Panc1 (cell line): ENCODE measurements at regions not wholly inside any gene's neighbourhood (a gene's known extent, or its start where the extent isn't known, plus 50 kb on each side); places are given as distances from the start of the nearest gene placed in this dataset.

Source experiments
- ATAC-seq: fragments of 200-7000 bp; cut with Tn5 transposase; 2 replicates; pipeline ENCODE4 v1.9.1; 2020; ENCODE audit warnings: mild to moderate bottlenecking, moderate library complexity
- BruUV-seq: library from RNA; stranded (reverse); fragments of 400-500 nt; replicated peaks from 2 replicates; lab custom pipeline; 2021; lab: Mats Ljungman, UMichigan
- CTCF ChIA-PET: fragments of 300-600 bp; sonication (Branson Sonifier 250); formaldehyde crosslinking; loops from one replicate; lab custom pipeline; 2022; ENCODE audit warnings: antibody characterized with exemption; lab: Charles Lee
- POLR2A ChIA-PET: fragments of 300-600 bp; sonication (Branson Sonifier 250); formaldehyde crosslinking; loops from one replicate; lab custom pipeline; 2022; ENCODE audit warnings: antibody characterized with exemption; lab: Charles Lee
- DNase-seq: peaks from one replicate; pipeline ENCODE4 v3.0.0-alpha.2; 2010; ENCODE audit warnings: low read depth, low spot score
- H3K27ac ChIP-seq: 2 replicates; pipeline ENCODE4 v1.5.1; 2011; ENCODE audit warnings: mild to moderate bottlenecking, low read length, inconsistent platforms
- H3K27me3 ChIP-seq: fragments of 200-500 bp; sonication (Bioruptor generic); 2 replicates; pipeline ENCODE4 v1.6.0; 2014; ENCODE audit warnings: low read length, inconsistent platforms; ENCODE audit not compliant: control insufficient read depth, insufficient read depth
- H3K36me3 ChIP-seq: fragments of 200-500 bp; sonication (Bioruptor generic); 2 replicates; pipeline ENCODE4 v1.5.1; 2014; ENCODE audit warnings: inconsistent platforms, mild to moderate bottlenecking, low read length, moderate library complexity; ENCODE audit not compliant: control insufficient read depth, insufficient read depth
- H3K4me1 ChIP-seq: 2 replicates; pipeline ENCODE4 v1.5.1; 2011; ENCODE audit warnings: inconsistent platforms, mild to moderate bottlenecking, low read length, moderate library complexity; ENCODE audit not compliant: control insufficient read depth, insufficient read depth
- H3K4me3 ChIP-seq, 2 experiments: 2 replicates each; pipeline ENCODE4 v1.5.1; 2011 to 2012; ENCODE audit warnings: low read depth in 2 of 2, low read length in 2 of 2, mild to moderate bottlenecking in 2 of 2, inconsistent platforms in 1 of 2, moderate library complexity in 1 of 2
- H3K9me3 ChIP-seq: fragments of 200-500 bp; sonication (Bioruptor generic); 2 replicates; pipeline ENCODE4 v1.5.1; 2014; ENCODE audit warnings: low read depth, mild to moderate bottlenecking, inconsistent platforms, low read length, moderate library complexity; ENCODE audit not compliant: control insufficient read depth, insufficient read depth
- POLR2AphosphoS5 ChIP-seq: IDR thresholded peaks from 2 replicates; pipeline ENCODE4 v1.6.1; 2012; ENCODE audit warnings: mild to moderate bottlenecking, low read depth, low read length, moderate library complexity
- REST ChIP-seq, 2 experiments: IDR thresholded peaks; 2 replicates each; pipeline ENCODE4 v1.6.1; 2011 to 2012; ENCODE audit warnings: low read depth in 2 of 2, control low read depth in 1 of 2, low read length in 1 of 2, mild to moderate bottlenecking in 1 of 2, moderate library complexity in 1 of 2; ENCODE audit not compliant: insufficient read depth in 1 of 2
- SIN3A ChIP-seq: IDR thresholded peaks from 2 replicates; pipeline ENCODE4 v1.6.1; 2012; ENCODE audit warnings: low read depth, mild to moderate bottlenecking, low read length, moderate library complexity, borderline replicate concordance; ENCODE audit not compliant: insufficient read depth
- TCF7L2 ChIP-seq: IDR thresholded peaks from 2 replicates; pipeline ENCODE4 v1.6.1; 2011; ENCODE audit warnings: mild to moderate bottlenecking, low read depth, low read length, inconsistent platforms
- in situ Hi-C: cut with HindIII; loops from 2 replicates; pipeline ENCODE4 v1.10.0; 2016; ENCODE audit warnings: low sequenced_read_pairs, low pct_unique_long_range_greater_than_20kb
- intact Hi-C: fragments of 100-400 bp; cut with micrococcal nuclease; formaldehyde crosslinking; loops from one replicate; pipeline ENCODE4 v1.10.0; 2022; ENCODE audit not compliant: unreplicated experiment
- TF ChIP-seq, protein P1 (sequence below): fragments of 450-650 bp; IDR thresholded peaks from 2 replicates; pipeline ENCODE4 v1.5.1; 2017; ENCODE audit warnings: mild to moderate bottlenecking

DNA sequence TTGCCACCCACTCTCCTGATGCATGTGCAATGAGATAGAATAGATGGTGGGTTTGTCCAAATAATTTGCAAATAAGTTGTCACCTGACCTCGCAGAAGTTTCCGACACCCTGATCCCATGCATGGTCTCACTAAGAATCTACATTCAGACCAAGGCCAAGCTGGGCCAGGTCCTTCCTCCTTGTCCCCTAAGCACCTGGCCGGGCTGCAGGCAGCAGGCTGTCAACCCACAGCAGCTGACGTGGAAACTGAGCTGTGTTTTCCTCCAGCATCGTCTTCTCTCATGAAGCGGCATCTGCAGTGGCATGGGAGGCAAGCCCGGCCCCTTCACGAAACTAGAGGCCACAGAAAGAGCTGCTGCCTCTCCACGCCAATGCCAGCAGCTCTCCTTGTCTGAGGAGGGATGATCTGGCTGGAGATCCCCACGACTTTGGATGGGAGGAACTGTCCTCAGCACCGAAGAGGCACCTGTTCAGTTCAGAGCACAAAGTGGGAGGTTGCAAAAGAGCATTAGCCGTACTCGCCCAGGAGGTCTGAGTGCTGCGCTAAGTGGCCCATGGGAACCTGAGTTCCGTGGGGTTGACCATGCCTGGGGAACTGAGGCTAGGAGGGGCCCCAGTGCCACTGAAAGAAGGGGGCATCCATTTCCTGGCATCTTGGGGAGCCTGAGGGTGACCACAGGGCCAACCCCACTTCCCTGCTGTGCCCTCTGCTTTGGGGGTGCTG, 110.5 kb upstream of the INSIG1 start:
- H3K36me3 ChIP-seq, result no peaks in the 10 kb centered on the region
- in situ Hi-C loops (no loop called here), intact Hi-C loops (no loop called here)
- BruUV-seq, result no TSS peak
- peaks cover 17% of the 10 kb centered on the region; the same call in 1 of the 2 replicates for H3K9me3 ChIP-seq
- H3K27ac ChIP-seq, result no peak overlapping the region
- ATAC-seq, result no peak
- no peak overlapping the region for H3K4me3 ChIP-seq
- ChIA-PET POLR2A (no interaction called here), CTCF (interaction anchor here (0.7 kb wide), 1 partner anchor 21 kb away, joined by 4 read pairs; no protein-coding TSS in a partner anchor)
- DNase-seq, result no peak
- no peaks in the 10 kb centered on the region for H3K27me3 ChIP-seq
- no peaks in the 10 kb centered on the region for H3K4me1 ChIP-seq
- TF ChIP-seq REST (IDR thresholded peaks at IDR 0.05; ENCODE audit: insufficient read depth in 1 of 2, low read depth in 2 of 2, low read length in 1 of 2), result no peak

- CTCF ChIA-PET, result no interaction called here
- Histone ChIP-seq H3K4me3 (no peak overlapping the region), H3K4me1 (no peaks in the 10 kb centered on the region), H3K9me3 (peaks cover 17% of the 10 kb centered on the region; the same call in 1 of the 2 replicates), H3K36me3 (no peaks in the 10 kb centered on the region), H3K27me3 (no peaks in the 10 kb centered on the region), H3K27ac (no peak overlapping the region)
- BruUV-seq, result no TSS peak
- DNase-seq (no peak), ATAC-seq (no peak)
- POLR2A ChIA-PET, result no interaction called here
- TF ChIP-seq POLR2AphosphoS5, result no peak
- no peak for TF ChIP-seq SIN3A
- TF ChIP-seq, protein P1, sequence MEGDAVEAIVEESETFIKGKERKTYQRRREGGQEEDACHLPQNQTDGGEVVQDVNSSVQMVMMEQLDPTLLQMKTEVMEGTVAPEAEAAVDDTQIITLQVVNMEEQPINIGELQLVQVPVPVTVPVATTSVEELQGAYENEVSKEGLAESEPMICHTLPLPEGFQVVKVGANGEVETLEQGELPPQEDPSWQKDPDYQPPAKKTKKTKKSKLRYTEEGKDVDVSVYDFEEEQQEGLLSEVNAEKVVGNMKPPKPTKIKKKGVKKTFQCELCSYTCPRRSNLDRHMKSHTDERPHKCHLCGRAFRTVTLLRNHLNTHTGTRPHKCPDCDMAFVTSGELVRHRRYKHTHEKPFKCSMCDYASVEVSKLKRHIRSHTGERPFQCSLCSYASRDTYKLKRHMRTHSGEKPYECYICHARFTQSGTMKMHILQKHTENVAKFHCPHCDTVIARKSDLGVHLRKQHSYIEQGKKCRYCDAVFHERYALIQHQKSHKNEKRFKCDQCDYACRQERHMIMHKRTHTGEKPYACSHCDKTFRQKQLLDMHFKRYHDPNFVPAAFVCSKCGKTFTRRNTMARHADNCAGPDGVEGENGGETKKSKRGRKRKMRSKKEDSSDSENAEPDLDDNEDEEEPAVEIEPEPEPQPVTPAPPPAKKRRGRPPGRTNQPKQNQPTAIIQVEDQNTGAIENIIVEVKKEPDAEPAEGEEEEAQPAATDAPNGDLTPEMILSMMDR, result no peak
- no peak for TF ChIP-seq TCF7L2
- TF ChIP-seq REST (IDR thresholded peaks at IDR 0.05; ENCODE audit: insufficient read depth in 1 of 2, low read depth in 2 of 2, low read length in 1 of 2), result no peak
- intact Hi-C loops (no loop called here), in situ Hi-C loops (no loop called here)
These were observed 109.3 kb upstream of the INSIG1 start for GRCh38 chr7:155188357-155188756.
